HG03521 (cell line): ENCODE measurements at regions not wholly inside any gene's neighbourhood (a gene's known extent, or its start where the extent isn't known, plus 50 kb on each side); places are given as distances from the start of the nearest gene placed in this dataset.
A peak's percentile ranks its signal among the peaks of the same experiment; 100 is the strongest.

ENCODE experiments used
- ATAC-seq: cut with Tn5 transposase; IDR thresholded peaks from one replicate; pipeline ENCODE4 v1.9.1; 2021; ENCODE audit warnings: mild to moderate bottlenecking, moderate library complexity; ENCODE audit not compliant: unreplicated experiment

DNA sequence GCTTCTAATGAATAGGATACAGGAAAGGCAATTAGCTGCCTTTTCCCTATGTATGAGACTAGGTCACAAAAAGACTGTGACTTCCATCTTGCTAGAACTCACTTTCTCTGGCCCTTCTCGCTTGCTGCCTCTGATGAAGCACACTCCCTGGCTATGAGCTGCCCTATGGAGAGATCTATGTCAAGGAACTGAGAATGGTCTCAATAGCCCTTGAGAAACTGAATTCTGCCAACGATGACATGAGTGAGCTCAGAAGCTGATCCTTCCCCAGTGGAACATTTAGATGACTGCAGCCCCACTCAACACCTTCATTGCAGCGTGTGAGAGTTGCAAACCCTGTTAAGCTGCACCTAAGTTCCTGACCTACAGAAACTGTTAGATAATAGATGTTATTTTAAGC is 309.8 kb downstream of the COG6 start:
- no peak for ATAC-seq

DNA sequence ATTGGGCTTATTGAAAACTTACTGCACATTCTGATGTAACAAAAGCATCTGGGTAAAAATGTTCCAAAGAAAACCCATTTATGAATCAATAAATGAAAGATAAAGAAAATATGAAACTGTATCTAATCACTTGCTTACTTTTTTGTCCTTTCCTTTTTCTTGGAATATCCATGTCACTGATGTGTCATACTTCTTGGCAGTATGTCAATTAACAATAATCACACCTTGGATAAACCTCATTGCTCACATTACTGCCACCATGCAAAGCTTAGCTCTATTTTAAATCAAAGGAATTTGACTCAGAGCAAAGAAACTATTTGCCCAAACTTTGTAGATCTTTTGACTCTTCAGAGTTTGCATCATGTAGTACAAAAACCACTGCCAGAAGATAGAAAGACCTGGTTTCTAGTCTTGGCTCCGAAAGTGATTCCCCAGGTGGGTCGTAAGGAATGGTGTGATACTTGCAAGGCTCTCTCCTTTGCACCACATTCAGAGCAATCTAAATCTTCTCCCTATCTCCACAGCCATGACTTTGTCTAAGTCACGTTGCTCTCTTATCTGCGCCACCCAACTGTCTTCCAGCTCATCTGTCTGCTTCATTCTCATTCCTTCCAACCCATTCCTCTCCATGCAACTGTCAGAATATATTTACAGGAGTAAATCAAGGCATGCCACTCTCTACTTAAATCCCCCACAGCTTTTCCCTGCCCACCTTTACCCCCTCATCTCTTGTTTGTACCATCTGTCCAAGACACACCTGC is 311.9 kb downstream of the COG6 start:
- ATAC-seq, result no peak

DNA sequence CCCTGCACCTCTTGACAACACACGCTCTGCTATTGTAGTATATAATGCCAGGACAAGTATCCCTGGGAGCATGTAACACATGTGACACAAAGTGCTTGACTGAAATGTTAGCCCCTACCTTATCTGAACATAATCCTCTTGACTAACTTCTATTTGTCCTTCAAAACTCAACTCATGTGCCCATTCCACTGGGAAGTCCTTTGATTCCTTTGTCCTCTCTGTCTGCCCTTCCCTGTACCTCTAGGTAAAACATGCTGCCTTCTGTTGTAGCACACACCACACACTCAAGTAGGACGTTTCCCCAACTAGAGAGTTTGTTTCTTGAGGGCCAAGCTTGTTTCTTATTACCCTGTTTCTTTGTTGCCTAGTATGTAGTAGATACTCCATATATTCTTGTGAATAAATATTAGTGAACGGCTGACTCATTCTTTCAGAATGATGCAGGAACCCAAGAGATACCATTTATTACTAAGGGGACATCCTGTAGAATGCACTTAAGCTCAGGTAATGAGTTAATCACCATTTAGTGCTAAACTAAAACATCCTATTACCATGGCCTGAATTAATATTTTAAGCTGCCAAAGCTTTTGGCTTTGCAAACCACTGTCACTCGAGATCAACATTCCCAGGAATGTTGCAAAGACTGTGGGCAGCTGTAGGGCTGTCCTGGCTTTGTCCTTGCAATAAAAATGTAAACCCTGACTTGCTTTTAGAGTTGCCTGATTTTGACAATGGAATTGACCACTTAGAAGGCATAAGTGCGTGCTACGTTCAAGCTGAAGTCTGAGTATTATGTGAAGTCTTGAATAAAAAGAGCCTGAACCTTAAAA is 313.4 kb downstream of the COG6 start:
- ATAC-seq, result no peak

DNA sequence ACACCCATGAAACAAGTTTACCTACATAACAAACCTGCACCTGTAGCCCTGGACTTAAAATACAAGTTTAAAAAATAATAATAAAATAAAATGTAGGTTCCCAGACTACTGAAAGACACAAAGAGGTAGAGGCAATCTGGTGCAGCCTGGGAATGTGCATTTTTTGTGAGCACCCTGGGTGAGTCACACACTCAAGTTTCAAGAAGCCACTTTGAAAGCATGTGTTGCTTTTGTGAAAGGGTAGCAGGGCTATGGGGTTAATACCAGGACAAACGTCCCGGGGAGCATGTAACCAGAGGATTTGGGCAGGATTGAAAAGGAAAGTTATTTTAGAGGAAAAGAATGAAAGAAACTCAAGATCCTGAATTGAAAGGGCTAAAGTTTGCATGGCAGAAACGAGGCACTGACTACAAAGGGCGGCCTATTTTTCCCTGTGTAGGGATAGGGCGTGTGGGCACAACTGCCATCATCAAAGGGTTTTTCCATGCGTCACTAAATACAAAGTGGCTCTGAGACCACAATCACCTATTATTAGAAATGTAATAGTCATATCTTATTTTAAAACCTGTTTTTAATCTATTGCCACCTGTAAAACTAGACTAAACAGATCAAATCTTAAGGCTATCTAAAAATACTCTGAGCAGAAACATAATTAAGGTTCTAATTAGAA is 314.9 kb downstream of the COG6 start:
- no peak for ATAC-seq

DNA sequence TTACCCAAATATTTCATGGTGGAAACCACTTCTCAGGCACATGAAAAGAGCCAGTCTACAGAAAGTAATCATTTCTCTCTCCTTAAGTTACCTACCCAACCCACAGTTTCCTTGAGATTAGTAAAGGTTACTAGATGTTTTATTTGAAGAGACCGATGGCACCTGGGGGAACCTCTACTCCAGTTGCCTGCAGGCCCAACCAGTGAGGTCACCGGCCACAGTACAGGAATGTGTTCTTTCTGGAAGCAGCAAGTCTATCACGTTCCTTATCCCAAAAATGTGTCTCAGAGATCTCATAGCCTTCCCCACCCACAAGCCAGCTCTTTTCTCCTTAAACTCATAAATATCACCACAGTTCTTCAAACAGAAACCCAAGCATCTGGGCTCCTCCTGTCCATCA is 316.1 kb downstream of the COG6 start:
- no peak for ATAC-seq

DNA sequence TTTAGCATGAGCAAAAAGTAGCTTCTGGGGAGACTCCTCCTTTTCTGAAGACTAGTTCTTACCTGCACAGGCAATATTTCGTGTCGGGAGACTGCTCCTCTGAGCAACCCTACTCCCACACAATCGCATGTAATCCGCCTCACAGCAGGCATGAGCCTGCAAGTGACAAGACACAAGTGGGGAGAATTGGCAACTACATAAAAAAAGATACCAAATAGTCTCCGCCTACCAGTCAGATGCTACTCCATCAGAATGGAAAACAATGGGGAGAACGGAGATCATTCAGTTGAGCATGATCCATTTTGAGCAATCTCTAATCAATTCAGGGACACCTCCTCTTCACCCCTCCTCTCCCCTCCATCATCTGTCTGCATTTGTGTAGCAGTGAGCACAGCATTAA is 321.0 kb downstream of the COG6 start:
- no peak for ATAC-seq

DNA sequence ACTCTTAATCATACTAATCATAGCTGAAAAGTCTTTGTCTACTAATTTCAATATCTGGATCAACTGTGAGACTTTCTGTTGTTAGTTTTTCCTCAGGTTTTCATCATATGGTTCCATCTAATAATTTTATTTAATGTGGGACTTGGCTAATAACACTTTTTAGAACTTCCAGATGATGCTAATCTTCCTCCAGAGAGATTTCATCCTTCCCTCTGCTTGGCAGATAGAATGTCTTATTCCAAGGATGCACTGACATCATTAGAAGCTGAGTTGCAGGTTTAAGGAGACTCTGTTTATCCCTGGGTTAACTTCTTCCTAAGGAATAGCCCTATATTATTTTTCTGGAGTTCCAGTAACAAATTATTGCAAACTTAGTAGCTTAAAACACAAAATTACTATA is 325.6 kb downstream of the COG6 start:
- no peak for ATAC-seq

DNA sequence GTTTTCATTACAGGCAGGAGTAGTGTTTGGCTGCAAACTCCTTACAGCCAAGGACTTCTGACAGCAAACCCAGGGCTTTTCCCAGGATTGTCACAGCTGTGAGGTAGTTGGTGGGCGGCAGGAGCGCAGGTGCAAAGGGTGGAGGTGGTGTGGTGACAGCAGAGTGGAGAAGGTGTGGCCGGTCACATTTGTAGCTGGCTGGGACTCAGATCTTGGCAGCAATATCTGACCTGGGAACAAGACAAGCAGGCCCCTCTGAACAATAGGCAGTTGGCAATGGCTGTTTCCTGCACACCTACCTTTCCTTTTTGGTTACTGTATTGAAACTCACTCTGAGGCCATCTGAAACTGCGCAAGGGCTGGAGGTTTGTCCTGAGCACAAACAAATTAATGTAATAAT is 327.3 kb downstream of the COG6 start:
- ATAC-seq, result no peak

DNA sequence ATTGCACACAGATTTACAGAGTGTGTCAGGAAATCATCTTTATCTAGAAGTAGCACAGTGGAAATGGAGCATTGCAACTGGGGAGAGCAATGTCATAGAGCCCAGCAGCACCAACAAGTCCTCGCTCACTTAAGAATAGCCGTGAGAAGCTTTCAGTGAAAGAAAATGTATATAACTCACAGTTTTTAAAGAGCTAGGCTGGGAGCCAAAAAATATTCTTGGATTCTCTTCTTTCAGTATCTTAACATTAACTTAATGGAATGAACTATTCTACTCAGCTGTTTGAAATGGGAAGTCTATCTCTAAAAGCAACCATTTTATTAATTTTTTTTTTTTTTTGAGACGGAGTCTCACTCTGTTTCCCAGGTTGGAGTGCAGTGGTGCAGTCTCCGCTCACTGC is 329.6 kb downstream of the COG6 start:
- no peak for ATAC-seq

DNA sequence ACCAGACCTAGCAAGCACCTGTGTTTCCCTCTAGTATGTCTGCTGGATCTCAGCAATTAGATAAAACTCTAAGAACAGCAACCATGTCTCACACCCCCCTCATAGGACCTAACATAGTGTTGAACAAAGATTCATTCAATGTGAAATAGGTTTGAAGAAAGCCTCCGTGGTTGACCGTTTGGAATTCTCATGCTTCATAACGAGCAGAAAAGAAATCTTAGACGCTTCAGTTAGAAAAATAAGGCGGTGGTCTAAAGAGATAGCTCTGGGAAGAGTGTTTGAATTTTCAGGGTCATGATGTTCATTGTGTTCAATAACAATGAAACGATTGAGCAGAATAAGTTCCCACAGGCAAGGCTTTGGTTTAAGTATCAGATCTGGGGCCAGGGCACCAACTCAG is 332.9 kb downstream of the COG6 start:
- ATAC-seq, result no peak

DNA sequence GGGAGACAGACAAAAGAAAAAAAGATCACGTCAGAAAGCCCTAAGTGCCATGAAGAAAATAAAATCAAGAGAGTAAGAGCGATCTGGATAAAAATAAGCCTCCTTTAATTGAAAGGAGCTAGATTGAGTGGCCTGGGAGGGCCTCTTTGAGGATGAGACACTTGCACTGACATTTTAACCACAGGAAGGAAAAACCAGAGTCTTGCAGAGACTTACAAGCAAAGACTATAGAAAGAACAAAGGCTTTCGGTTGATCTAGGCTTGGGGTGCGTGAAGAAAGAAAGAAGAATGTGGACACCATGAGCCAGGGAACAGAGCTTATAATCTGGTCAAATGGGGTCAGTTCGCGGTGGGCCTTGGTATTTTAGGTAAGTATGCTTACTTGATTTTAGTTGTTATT is 342.7 kb downstream of the COG6 start:
- no peak for ATAC-seq

DNA sequence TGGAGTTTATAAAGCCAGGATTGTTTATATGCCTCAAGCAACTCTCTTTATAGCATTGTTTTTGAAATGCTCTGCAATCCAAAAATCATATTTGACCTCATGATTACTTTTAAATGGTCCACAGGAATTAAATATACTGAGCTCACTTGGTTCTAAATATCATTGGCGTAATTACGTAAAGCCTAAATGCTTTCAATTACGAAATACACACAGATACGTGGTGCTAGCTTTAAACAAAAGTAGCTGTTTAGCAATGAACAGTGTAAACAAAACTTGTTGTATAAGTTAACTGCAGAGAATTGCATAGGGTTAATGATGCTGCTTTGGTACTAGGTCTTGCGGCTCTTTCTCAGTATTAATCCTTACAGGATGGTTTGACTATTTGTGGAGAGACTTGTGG is 346.6 kb downstream of the COG6 start:
- no peak for ATAC-seq

DNA sequence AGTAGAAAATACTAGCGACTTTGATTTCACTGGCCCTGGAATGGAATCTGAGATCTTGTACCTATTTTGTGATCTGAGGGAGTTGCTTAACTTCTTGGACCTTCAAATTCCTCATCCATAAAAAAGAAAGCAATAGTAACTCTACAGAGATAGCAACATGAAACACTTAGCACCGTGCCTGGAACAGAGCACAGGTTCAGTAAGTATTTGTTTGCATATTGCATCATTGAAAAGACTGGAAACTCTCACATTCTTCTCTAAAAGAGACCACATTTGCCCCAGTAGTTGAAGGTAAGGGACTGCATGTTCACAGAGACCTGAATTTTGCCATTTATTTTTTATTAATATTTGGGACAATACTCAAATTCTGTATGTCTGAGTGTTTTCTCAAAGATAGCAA is 358.1 kb downstream of the COG6 start:
- ATAC-seq, result no peak

DNA sequence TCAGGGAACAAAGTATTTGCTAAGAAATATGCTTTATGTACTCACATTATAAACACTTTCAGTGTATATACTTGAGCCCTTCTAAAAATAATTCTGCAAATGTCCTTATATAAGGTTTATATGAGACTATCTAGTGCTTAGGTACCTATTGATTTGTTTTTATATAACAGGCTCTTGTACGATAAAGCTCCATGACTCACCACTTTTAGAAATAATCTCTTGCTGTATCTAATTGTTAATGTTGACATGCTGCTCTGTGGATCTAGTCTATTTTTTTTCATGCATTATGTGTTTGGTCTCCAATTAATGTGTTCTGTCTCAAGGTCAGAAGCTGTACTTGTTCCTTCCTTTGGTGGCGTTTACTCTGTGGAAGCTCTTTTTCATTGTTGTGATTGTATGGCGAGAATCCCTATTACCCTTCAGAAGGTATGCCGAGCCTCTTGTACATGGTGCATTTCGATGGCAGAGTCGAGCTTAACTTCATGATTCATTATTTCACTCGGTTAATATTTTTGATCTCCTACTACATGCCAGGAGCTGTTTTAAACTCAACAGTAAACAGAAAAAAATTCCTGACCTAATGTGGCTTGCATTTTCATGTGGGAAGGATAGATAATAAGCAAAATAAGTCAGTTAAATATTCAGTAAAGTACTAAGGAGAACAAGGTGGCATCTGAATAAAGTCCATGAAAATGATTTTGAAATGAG is 361.6 kb downstream of the COG6 start:
- no peak for ATAC-seq

DNA sequence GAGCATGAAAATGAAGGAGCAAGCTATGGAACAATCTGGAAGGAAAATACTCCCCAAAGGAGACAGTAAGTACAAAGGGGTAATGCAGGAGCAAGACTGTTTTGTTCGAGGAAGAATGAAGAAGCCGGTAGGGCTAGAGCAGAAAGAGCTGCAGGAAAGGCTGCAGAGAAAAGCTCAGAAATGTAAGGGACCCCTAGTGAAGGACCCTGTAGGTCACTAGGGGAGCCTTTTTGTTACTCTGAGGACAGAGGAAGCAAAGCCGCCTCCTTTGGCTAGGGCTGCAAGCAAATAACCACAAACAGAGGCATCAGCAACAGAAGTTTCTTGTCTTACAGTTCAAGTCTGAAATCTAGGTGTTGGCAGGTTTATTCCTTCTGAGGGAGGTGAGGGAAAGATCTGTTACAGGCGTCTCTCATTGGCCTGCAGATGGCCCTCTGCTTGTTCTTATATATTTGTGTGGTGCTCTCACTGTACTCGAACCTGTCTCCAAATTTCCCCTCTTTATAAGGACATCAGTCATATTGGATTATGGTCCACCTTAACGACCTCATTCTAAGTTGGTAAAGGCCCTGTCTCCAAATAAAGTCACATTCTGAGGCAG is 362.3 kb downstream of the COG6 start:
- ATAC-seq, result no peak

DNA sequence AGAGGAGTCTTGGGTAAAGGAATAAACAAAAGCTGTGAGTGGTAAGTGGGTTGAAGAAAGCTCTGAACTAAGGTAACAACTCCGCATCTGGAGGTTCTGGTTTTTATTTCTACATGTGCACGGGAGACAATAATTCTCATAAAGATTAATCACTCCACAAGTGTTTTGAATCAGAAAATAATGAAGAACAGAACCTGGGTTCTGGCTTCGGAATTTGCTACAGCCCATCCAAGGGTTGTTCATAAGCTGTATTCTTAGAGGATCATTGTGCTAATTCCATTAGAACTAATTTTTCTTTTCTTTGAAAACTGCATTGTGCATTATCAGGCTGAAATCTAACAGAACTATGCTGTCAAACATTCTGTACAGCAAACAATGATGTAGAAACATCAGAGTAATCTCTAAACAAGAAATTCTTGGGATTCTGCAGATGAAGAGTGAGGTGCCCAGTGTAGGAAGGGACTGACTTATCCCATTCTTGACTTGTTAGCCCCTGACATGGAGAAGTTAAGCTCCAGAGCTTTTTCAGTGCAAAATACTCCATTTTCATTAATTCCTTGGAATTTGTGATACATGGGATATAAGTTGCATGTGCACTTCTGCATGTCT is 368.2 kb downstream of the COG6 start:
- ATAC-seq, result no peak

DNA sequence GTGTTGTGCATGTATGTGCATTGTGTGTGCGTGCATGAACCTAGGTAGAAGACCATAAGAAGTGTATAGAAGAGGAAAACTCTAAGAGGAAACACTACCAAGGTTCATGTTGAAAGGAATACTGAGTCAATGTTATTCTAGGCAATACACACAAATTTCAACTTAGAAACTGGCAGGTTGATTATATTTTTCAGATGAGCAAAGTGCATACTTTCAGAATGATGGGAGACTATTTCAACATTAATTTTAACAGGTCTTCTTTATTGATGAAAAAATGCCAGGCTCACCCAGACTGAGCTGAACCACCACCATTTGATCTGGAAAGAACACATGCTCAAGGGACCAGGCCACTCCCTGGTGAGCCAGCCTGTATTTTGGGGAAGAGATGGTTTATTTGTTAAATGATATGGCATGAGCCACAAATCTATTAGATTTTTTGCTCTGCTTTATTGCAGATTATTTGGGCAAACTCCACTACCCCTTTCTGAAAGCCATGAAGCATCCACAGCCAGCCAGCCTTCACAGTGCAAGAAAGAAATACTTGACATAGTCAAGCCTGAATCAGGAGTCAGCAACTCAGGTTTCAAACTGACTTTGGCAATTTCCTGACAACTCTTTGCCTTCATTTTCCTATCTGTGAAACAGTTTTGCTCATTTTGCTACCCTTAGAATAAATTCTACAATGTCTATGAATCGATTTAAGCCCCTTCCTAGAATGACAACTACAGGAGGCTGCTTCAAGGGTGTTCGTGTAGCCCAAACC is 368.9 kb downstream of the COG6 start:
- ATAC-seq, result no peak

DNA sequence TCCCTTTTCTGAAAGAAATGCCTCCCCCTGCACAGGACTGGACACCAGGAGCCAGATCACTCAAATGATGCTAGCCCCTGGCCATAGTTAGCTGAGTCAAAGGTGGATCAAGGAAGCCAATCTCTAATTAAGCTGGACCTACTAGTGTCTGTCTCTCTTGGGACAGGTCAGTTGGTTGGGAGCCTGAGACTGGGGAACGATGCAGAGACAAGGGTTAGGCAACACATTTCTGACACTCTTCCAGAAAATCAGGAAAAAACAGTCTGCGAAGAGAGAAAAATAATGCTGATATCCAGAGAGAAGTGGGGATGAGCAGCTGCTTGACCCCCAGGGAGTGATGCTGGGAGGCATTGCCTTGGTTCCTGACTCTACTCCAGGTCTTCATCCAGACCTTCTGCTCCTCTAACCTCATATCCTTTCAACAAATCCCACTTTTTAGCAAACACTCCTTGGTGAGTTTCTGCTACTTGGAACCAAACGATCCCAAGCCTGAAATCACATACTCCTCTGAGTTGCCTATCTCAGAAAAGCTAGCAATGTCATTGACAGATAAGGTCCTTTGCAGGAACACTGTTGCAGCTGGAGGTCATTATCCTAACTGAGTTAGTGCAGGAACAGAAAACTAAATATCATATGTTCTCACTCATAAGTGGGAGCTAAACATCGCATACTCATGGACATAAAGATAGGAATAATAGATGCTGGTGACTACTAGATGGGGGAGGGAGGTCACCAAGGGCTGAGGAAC is 369.7 kb downstream of the COG6 start:
- no peak for ATAC-seq

DNA sequence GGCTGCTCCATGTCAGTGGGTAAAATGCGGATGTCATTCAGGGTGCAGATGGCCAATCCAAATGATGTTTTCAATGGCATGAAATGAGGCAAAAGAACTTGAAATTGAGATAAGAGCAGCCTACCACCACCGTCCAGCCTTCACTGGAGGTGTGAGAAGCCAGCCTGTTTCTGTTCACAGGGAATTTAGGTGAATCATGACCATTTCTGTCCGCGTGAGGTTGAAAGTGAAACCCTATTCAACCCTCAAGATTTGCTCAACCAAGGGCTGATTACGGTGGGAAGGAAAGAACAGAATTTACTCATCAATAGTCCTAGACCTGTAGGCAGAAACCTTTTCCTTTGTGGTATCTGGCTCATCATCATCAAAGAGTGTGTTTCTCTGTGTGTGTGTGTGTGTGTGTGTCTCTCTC is 370.7 kb downstream of the COG6 start:
- ATAC-seq, result peak; percentile 92
